Effector memory CD4-positive, alpha-beta T cell (primary cell): ENCODE measurements at regions not wholly inside any gene's neighbourhood (a gene's known extent, or its start where the extent isn't known, plus 50 kb on each side); places are given as distances from the start of the nearest gene placed in this dataset.

Source experiments
- DNase-seq, 3 donors: peaks; one replicate each; pipeline ENCODE4 v3.0.0-alpha.2; 2020
- H3K27ac ChIP-seq: 2 replicates; pipeline ENCODE4 v1.7.0; 2013; ENCODE audit warnings: mild to moderate bottlenecking, low read length, moderate library complexity; ENCODE audit not compliant: insufficient read depth, poor library complexity, severe bottlenecking
- H3K27me3 ChIP-seq: replicated peaks from 2 replicates; pipeline ENCODE4 v1.7.0; 2013; ENCODE audit warnings: mild to moderate bottlenecking, low read length; ENCODE audit not compliant: insufficient read depth, control insufficient read depth, poor library complexity, severe bottlenecking
- H3K36me3 ChIP-seq: 2 replicates; pipeline ENCODE4 v1.7.0; 2013; ENCODE audit warnings: mild to moderate bottlenecking, low read length, moderate library complexity; ENCODE audit not compliant: control insufficient read depth, insufficient read depth
- H3K4me1 ChIP-seq: 2 replicates; pipeline ENCODE4 v1.7.0; 2013; ENCODE audit warnings: low read length, mild to moderate bottlenecking; ENCODE audit not compliant: control insufficient read depth, insufficient read depth, poor library complexity, severe bottlenecking
- H3K4me3 ChIP-seq: 2 replicates; pipeline ENCODE4 v1.7.0; 2013; ENCODE audit warnings: low read length, low read depth, mild to moderate bottlenecking; ENCODE audit not compliant: insufficient read depth, poor library complexity, severe bottlenecking
- H3K9me3 ChIP-seq: 2 replicates; pipeline ENCODE4 v1.7.0; 2013; ENCODE audit warnings: mild to moderate bottlenecking, low read length, moderate library complexity; ENCODE audit not compliant: control insufficient read depth

DNA sequence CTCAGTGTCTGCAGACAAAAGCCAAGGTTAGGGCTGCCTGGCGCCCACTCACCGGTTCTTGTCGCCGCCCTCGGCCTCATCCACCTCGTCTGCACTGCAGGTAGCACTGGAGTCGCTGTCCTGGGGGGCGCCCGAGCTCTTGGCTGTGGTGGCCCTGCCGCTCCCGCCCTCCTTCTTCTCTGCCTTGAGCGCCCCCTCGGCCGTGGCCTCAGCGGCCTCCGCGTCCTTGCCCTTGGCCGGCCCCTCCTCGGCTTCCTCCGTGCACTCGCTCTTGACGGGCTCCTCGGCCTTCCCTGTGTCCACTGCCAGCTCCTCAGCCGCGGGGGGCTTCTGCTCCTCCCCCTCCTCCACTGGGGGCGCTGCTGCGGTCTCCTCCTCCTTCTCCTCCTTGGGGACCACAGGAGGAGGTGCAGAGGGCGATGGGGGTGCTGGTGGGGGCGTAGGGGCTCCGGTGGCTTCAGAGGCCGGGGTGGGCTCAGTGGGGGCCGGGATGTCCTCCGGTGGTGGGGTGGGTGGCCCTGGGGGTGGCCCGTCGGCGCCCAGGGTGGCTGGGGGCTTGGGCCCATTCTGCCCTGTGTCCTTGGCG, 77.2 kb downstream of the RFLNA start:
- no peak for DNase-seq
- Histone ChIP-seq H3K9me3 (no peaks in the 10 kb centered on the region), H3K27me3 (no peaks in the 10 kb centered on the region), H3K4me3 (no peak overlapping the region), H3K4me1 (no peaks in the 10 kb centered on the region), H3K27ac (no peak overlapping the region), H3K36me3 (peaks cover 64% of the 10 kb centered on the region)

DNA sequence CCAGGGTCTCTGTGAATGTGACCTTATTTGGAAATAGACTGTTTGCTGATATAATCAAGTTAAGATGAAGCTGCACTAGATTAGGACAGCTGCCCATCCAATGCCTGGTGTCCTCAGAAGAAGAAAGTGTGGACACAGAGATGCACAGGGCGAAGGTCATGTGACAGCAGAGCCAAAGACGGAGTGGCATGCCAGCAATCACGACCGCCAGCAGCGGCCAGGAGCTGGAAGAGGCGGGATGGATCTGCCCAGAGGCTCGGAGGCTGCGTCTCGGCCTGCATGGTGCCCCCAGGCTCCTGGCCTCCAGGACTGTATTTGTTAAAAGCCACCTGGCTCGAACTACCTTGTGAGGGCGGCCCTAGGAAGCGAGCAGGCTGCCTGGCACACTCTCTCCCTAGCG, 76.5 kb downstream of the RFLNA start:
- Histone ChIP-seq H3K36me3 (peaks cover 57% of the 10 kb centered on the region), H3K27me3 (no peaks in the 10 kb centered on the region), H3K27ac (no peak overlapping the region), H3K4me3 (no peak overlapping the region), H3K9me3 (no peaks in the 10 kb centered on the region), H3K4me1 (no peaks in the 10 kb centered on the region)
- DNase-seq, result no peak

DNA sequence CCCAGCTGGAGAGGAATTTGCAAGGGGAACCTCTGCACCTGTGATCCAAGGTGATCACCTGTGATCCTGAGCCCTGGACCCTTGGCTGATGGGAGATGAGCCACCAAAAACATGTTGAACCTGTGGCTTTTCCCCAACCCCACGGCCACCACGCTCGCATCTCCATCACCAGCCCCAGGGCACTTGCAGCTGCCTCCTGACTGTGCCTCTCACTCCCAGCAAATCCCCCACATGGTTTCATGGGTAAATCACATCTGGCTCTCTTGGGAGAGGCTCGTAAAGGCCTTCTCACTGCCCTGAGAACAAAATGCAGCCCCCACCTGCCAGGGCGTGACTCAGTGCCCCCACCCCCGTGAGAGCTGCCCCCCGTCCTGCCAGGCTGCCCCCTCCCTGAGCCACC, 76.0 kb downstream of the RFLNA start:
- no peak overlapping the region for H3K4me3 ChIP-seq
- no peak overlapping the region for H3K27ac ChIP-seq
- no peaks in the 10 kb centered on the region for H3K27me3 ChIP-seq
- peaks cover 54% of the 10 kb centered on the region for H3K36me3 ChIP-seq
- no peaks in the 10 kb centered on the region for H3K4me1 ChIP-seq
- H3K9me3 ChIP-seq, result no peaks in the 10 kb centered on the region
- no peak for DNase-seq

DNA sequence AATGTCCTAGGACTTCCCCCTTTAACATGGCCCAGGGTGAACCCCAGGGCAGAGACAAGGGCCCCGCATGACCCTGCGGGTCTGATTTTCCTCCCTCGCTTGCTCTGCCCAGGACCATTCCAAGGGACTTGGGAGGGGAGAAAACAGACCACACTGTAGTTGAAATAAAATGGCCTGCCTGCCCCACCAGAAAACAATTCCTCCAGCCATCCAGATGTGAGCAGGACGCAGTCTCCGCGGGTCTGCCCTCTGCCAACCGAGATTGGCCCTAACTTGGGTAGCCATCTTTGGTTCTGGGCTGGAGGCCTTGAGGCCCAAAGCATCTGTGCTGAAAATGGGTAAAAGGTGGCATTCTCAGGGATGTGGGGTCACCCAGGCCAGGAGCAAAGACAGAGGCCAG, 75.5 kb downstream of the RFLNA start:
- Histone ChIP-seq H3K36me3 (peaks cover 53% of the 10 kb centered on the region), H3K9me3 (no peaks in the 10 kb centered on the region), H3K4me1 (no peaks in the 10 kb centered on the region), H3K27ac (no peak overlapping the region), H3K4me3 (no peak overlapping the region), H3K27me3 (no peaks in the 10 kb centered on the region)
- DNase-seq, result no peak

DNA sequence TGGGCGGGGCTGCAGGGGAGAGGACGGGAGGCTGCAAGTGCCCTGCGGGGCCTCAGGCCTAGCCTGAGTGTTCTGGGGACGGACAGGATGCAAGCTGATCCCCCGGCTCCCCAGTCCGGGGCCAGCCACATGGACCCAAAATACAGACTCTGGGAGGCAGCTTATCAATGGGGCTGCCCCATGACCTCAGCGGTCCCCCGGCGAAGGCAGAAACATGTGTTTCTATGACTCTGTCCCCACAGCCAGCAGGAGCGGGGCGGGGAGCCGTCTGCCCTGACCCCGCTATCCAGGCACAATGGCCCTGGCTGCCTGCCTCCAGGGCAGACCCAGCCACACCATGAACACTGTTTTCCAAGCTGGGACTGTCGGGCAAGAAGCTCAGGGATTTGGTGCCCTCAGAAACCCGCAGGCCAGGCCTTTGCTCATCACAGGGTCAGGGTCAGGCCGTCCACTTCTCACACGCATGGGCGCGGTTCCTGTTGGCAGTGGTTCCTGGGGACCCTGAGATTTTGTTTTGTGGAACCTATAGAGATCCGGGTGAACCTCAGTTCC, 75.0 kb downstream of the RFLNA start:
- no peak for DNase-seq
- H3K9me3 ChIP-seq, result no peaks in the 10 kb centered on the region
- peaks cover 48% of the 10 kb centered on the region for H3K36me3 ChIP-seq
- H3K27me3 ChIP-seq, result no peaks in the 10 kb centered on the region
- no peak overlapping the region for H3K4me3 ChIP-seq
- H3K4me1 ChIP-seq, result no peaks in the 10 kb centered on the region
- H3K27ac ChIP-seq, result no peak overlapping the region

DNA sequence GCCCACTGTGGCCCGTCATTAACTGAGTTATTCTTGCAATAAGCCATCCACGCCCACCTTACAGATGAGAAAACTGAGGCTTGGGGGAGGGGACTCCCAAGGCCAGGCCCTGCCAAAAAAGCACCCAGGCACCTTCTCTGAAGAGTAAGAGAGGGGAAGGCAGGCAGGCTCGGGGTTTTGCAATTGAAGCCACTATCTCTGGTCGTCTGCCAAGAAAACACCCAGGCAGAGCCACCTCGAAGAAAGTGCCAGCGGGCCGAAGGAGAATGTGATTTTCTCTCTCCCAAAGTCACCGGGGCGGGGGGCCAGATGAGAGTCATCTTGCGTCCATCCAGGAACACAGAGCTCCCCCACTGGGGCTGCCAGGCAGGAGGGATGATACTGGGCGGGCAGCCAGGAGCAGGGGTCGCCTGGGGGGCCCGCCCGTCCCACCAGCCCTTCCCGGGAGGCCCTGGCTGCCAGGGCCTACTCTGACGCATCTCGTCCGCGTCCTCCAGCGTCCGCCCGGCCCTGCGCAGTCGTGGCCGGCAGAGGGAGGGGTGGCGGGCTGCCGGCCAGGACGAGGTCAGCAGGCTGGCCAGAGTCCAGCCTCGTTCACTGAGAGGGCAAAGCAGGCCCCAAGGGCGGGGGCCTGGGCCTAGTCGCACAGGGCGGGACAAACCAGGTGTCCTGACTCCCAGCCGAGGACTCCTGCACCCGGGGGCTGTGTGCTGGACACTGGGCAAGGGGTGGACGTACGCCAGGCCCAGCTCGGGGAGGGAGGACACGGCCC, 74.3 kb downstream of the RFLNA start:
- H3K9me3 ChIP-seq, result no peaks in the 10 kb centered on the region
- no peak for DNase-seq
- H3K36me3 ChIP-seq, result peaks cover 48% of the 10 kb centered on the region
- no peaks in the 10 kb centered on the region for H3K27me3 ChIP-seq
- H3K27ac ChIP-seq, result no peak overlapping the region
- H3K4me1 ChIP-seq, result no peaks in the 10 kb centered on the region
- no peak overlapping the region for H3K4me3 ChIP-seq

DNA sequence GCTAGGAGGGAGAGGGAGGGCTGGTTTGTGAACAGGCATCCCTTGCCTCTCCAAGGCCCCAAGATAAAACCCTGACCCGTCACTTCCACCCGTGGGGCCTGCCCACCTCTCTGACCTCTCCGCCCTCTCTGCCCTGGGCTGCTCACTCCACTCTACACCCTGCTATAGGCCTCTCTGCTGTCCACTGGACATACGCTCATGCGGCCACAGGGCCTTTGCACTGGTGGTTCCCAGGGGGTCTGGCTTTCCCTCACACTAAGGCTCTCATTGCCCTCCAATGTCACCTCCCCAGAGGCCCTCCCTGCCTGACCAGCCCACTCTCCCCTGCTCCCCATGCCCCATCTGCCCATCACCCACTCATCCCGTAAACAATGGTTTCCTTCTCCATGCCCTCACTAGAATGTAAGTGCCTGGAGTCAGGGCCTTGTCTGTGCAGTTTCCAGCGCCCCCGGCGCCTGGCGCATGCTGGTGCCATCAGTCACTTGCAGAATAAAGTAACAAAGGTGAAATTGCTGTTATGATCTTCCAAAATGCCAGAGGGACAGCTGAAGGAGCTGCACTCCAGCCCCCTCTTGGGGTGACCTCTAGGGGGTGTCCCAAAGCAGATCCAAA, 73.6 kb downstream of the RFLNA start:
- no peak overlapping the region for H3K27ac ChIP-seq
- DNase-seq, result no peak
- H3K4me1 ChIP-seq, result no peaks in the 10 kb centered on the region
- H3K4me3 ChIP-seq, result no peak overlapping the region
- H3K36me3 ChIP-seq, result peaks cover 44% of the 10 kb centered on the region
- no peaks in the 10 kb centered on the region for H3K9me3 ChIP-seq
- H3K27me3 ChIP-seq, result no peaks in the 10 kb centered on the region

DNA sequence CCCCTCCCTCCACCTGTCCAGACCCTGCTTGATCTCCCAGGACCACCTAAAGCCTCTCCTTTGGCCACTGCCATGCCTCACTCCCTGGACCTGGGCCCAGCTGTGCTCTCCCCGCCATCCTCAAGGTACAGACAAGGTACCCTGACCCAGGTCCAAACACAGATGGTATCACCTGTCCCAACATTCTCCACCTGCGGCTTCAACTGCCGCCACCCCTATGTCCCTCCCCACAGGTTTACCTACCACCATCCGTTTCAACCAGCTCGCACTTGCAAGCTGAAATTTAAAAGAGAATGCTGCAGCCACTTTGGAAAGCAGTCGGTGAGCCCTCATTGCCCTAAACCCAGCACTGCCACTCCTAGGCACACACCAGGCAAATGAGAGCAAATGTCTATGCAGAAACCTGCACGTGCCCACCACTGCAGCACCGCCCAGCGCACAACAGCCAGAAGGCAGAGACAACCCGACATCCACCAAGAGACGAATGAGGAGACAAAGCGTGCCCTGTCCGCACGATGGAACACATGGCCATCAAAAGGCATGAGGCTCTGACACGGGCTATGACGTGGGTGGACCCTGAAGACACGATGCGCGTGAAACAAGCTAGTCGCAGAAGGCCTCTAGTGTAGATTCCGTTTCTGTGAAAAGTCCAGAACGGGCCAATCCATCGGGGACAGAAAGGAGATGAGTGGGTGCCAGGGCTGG, 71.0 kb downstream of the RFLNA start:
- no peak overlapping the region for H3K4me3 ChIP-seq
- no peaks in the 10 kb centered on the region for H3K27me3 ChIP-seq
- no peaks in the 10 kb centered on the region for H3K9me3 ChIP-seq
- no peak overlapping the region for H3K27ac ChIP-seq
- DNase-seq, result no peak
- no peaks in the 10 kb centered on the region for H3K4me1 ChIP-seq
- peaks cover 45% of the 10 kb centered on the region for H3K36me3 ChIP-seq
